ENCODE measurements at regions not wholly inside any gene's neighbourhood (a gene's known extent, or its start where the extent isn't known, plus 50 kb on each side); places are given as distances from the start of the nearest gene placed in this dataset.

DNA sequence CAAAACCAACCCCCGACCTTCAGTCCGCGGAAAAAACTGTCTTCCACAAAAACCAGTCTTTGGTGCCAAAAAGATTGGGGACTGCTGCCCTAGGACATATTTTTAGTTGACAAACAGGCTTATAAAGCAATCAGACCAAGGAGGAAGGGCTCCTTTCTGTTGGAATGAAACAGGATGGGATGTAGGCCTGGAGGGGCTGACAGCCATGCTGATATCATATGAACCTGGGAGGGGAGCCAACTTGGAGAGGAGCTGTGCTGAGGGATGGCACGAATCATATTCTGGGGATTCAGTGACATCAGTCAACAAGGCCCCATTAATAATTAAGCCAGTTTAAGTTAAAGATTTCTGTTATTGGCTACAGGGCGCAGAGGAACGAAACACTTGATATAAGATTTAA is 225.4 kb upstream of the TSHZ2 start:
- Histone ChIP-seq H3K9me3 (ENCODE audit: control insufficient read depth, insufficient read depth, low read length) (no peaks in the 10 kb centered on the region), H2AK5ac (ENCODE audit: low read depth, low read length) (no peak overlapping the region), H4K8ac (ENCODE audit: low read depth in 2 of 2, low read length in 2 of 2) (no peak overlapping the region), H4K91ac (ENCODE audit: insufficient read depth, low read depth, low read length) (no peak overlapping the region), H4K5ac (ENCODE audit: low read depth, low read length) (no peak overlapping the region), H3K9me1 (ENCODE audit: insufficient read depth, low read length) (no peaks in the 10 kb centered on the region), H3K23ac (ENCODE audit: low read depth, low read length) (no peak overlapping the region), H3K27me3 (ENCODE audit: control insufficient read depth, insufficient read depth, low read length) (no peaks in the 10 kb centered on the region), H3K9ac (ENCODE audit: low read depth, low read length) (no peak overlapping the region), H2BK5ac (ENCODE audit: low read depth, low read length, poor library complexity, severe bottlenecking) (no peak overlapping the region), H3K18ac (ENCODE audit: low read depth, low read length) (no peak overlapping the region), H3K4ac (ENCODE audit: low read depth, low read length) (no peak overlapping the region), H4K20me1 (ENCODE audit: insufficient read depth, low read length) (no peaks in the 10 kb centered on the region), H3K14ac (replicated peaks; ENCODE audit: low read depth, low read length) (no peak overlapping the region), H3K4me3 (ENCODE audit: insufficient read depth, low read depth, low read length) (no peak overlapping the region), H3K36me3 (ENCODE audit: control insufficient read depth, insufficient read depth, low read length) (no peaks in the 10 kb centered on the region), H2BK20ac (ENCODE audit: low read depth, low read length) (no peak overlapping the region), H3K4me1 (ENCODE audit: control insufficient read depth, insufficient read depth, low read length) (no peaks in the 10 kb centered on the region), H3K56ac (ENCODE audit: extremely low read depth, insufficient read depth, low read length) (no peak overlapping the region), H2BK120ac (ENCODE audit: low read depth, low read length) (no peak overlapping the region), H3K27ac (ENCODE audit: insufficient read depth, low read length) (no peak overlapping the region), H2AFZ (replicated peaks; ENCODE audit: low read length, poor library complexity) (no peak overlapping the region), H3K4me2 (ENCODE audit: low read depth, low read length) (no peak overlapping the region), H2BK15ac (ENCODE audit: low read depth, low read length) (no peak overlapping the region), H2AK9ac (replicated peaks; ENCODE audit: low read depth, low read length, poor library complexity) (no peak overlapping the region), H3K79me1 (ENCODE audit: low read depth in 1 of 2, low read length in 2 of 2) (no peaks in the 10 kb centered on the region)
- in situ Hi-C loops (cut with MboI; ENCODE audit: low sequenced_read_pairs), result no loop called here
- DNase-seq, result no peak
- intact Hi-C loops (cut with micrococcal nuclease), result no loop called here
- no TSS peak for BruUV-seq (replicated peaks)
- ChIA-PET CTCF (no interaction called here), POLR2A (ENCODE audit: unreplicated experiment) (interaction anchor here (0.5 kb wide), 1 partner anchor 382 kb away, joined by 3 read pairs; no protein-coding TSS in a partner anchor)
- dilution Hi-C loops (cut with HindIII; ENCODE audit: low sequenced_read_pairs, unreplicated experiment), result no loop called here
- ATAC-seq (ENCODE audit: low read depth), result no peak
- TF ChIP-seq RFX5 (IDR thresholded peaks at IDR 0.05; ENCODE audit: low read depth, low read length), result no peak
- TF ChIP-seq, protein P1, sequence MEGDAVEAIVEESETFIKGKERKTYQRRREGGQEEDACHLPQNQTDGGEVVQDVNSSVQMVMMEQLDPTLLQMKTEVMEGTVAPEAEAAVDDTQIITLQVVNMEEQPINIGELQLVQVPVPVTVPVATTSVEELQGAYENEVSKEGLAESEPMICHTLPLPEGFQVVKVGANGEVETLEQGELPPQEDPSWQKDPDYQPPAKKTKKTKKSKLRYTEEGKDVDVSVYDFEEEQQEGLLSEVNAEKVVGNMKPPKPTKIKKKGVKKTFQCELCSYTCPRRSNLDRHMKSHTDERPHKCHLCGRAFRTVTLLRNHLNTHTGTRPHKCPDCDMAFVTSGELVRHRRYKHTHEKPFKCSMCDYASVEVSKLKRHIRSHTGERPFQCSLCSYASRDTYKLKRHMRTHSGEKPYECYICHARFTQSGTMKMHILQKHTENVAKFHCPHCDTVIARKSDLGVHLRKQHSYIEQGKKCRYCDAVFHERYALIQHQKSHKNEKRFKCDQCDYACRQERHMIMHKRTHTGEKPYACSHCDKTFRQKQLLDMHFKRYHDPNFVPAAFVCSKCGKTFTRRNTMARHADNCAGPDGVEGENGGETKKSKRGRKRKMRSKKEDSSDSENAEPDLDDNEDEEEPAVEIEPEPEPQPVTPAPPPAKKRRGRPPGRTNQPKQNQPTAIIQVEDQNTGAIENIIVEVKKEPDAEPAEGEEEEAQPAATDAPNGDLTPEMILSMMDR (conservative IDR thresholded peaks at IDR 0.05; ENCODE audit: low read depth, low read length), result no peak
- TF ChIP-seq RAD21 (IDR thresholded peaks at IDR 0.05; ENCODE audit: low read length), result no peak
- TF ChIP-seq USF2 (IDR thresholded peaks at IDR 0.05; ENCODE audit: low read depth, low read length), result no peak
- TF ChIP-seq MXI1 (IDR thresholded peaks at IDR 0.05; ENCODE audit: borderline replicate concordance, low read depth, low read length), result no peak
- no CpG with 5 or more reads among the region's 6 CpGs for WGBS, 2 experiments (ENCODE audit: extremely low coverage in 2 of 2, insufficient read length in 1 of 2)

Measured in IMR-90 (cell line).